LHCN-M2 (cell line): ENCODE measurements at regions not wholly inside any gene's neighbourhood (a gene's known extent, or its start where the extent isn't known, plus 50 kb on each side); places are given as distances from the start of the nearest gene placed in this dataset.
"Not testable (repeated sequence)": the region's sequence is repeated elsewhere in the genome, so short reads cannot be mapped to it uniquely, and the experiment has no call there.

ENCODE experiments used
- DNase-seq: peaks from one replicate; pipeline ENCODE4 v3.0.0-alpha.2; 2012; ENCODE audit warnings: low read depth

DNA sequence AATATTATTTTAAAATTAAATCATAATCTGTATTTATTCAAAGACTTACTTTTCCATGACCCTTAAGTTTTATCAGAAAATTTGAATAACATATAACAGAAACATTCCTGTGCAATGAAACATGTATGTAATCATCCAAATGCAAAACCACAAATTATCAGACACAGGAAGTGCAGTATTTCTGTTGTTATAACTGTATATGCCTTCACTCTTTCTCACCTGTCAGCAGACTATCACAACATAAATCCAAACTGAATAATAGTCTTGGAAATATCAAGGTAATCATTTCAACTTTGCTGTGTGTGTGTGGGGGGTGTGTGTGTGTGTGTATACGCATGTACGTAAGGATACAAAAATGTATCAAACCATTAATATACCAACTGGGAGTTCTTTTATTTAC lies 285.9 kb downstream of the SLC7A11 start:
- no peak for DNase-seq

DNA sequence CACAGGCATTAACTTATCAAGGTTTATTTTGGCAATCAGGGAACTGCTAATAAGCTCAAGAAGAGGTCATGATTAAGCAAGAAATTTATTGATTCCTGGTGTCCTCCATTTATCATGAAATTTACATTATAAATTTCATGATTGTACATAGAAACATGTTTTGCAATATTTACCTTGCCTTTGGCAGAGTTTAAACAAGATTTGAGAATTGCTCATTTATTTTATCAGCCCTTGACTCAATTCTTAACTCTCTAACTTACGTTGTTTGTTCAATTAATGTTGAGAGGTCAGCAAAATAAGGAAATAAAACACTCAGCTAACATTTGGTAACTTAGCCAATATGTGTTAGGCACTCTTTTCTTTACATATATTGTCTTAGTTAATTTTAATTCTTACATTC lies 286.6 kb downstream of the SLC7A11 start:
- DNase-seq: no peak

DNA sequence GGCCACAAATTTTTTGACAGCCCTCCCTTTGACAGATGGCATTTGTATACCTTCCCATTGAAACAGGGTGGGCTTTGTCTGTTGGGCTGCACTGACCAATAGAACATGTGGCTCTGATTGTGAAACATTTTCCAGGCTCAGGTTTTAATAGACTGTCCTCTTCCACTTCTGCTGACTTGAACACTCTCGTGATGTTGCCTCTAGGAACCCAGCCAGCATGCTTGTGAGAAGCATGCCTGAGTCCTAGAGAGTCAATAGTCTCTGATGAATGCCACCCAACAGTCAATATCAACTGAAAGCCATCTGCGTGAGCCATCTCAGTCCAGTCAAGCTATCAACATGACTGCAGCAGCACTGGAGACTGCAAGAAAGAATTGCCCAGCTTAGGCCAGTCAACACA lies 290.0 kb downstream of the SLC7A11 start:
- DNase-seq: no peak

DNA sequence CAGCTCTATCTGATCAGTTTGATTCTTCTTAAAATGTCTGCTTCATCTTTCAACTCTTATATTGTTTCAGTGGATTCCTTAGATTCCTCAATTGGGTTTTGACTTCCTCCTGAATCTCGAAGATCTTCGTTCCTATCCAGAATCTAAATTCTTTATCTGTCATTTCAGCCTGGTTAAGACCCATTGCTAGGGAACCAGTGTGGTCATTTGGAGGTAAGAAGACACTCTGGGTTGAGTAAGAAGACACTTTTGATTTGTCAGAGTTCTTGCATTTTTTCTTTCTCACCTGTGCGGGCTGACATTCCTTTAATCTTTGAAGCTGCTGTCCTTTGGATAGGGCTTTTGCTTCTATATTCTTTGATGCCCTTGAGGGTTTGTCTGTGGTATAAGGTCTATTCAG lies 291.9 kb downstream of the SLC7A11 start:
- DNase-seq: no peak

DNA sequence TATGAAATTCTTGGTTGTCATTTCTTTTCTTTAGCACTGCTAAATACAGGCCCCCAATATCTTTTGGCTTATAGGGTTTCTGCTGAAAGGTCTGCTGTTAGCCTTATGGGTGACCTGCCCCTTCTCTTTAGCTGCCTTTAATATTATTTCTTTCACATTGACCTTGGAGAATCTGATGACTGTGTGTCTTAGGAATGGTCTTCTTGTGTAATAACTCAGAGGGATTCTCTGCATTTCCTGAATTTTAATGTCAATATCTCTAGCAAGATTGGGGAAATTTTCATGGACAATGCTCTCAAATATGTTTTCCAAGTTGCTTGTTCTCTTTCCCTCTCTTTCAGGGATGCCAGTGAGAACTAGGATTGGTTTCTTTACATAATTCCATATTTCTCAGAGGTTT lies 292.4 kb downstream of the SLC7A11 start:
- DNase-seq: no peak

DNA sequence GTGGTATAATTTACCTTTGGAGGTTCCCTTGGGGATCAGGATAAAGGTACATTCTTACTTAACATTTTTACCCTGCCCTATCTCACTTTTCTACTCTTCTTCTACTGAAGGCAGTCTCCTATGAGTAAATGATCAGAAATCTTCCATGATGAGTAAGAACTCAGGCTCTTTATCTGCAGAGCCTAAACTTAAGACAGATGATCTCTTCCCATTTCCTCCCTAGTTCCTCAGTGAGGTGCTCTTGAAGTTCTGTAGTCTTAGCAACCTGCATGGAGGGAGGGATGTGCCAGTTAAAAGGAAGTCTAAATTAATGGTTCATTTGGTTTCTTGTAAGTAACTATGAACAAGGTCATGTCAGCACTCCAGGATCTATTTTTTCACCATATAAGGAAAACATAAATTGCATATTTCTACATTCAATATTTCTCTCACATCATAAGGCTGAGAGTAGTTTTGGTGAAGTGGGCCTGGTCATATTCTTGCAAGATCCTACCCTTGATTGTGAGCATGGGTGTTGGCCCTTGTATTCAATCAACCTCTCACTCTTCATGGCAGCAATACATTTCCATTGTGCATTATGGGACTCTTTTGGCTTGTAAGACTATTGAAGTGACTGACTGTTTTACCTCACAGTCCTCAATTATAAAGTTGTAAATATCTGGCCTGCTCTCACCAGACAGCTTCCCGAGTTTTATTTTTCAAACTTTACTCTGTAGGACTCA lies 295.5 kb downstream of the SLC7A11 start:
- no peak for DNase-seq

DNA sequence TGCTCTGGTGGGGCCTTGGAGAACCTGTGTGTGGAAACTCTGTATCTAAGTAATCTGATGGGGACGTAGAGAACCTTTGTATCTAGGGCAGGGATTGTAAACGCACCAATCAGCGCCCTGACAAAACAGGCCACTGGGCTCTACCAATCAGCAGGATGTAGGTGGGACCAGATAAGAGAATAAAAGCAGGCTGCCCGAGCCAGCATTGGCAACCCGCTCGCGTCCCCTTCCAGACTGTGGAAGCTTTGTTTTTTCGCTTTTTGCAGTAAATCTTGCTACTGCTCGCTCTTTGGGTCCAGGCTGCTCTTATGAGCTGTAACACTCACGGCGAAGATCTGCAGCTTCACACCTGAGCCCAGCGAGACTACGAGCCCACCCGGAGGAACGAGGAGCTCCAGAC lies 299.3 kb downstream of the SLC7A11 start:
- DNase-seq: not testable (repeated sequence)

DNA sequence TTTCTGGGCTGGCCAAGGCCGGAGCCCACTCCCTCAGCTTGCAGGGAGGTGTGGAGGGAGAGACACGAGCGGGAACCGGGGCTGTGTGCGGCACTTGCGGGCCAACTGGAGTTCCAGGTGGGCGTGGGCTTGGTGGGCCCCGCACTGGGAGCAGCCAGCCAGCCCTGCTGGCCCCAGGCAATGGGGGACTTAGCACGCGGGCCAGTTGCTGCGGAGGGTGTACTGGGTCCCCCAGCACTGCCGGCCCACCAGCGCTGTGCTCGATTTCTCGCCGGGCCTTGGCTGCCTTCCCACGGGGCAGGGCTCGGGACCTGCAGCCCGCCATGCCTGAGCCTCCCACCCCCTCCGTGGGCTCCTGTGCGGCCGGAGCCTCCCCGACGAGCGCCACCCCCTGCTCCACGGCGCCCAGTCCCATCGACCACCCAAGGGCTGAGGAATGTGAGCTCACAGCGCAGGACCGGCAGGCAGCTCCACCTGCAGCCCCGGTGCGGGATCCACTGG lies 300.1 kb downstream of the SLC7A11 start:
- DNase-seq: not testable (repeated sequence)

DNA sequence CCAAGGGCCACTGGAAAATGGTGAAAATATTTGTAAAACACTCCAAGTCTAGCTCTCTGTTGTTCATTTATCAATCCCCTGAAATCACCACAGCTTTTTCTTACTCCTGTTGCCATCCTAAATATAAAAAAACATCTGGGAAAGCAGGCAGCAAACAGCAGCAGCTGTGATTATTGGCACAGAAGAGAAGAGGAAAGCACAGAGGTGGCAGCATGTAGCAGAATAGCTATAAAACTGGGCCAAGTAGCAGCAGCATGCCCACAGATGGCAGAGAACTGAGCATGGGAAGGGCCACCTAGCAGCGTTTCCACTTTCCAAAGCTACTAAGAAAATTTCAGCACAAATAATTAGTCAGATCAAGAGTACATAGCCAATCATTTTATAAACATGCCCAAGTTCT lies 307.2 kb downstream of the SLC7A11 start:
- peak; percentile 23 for DNase-seq

DNA sequence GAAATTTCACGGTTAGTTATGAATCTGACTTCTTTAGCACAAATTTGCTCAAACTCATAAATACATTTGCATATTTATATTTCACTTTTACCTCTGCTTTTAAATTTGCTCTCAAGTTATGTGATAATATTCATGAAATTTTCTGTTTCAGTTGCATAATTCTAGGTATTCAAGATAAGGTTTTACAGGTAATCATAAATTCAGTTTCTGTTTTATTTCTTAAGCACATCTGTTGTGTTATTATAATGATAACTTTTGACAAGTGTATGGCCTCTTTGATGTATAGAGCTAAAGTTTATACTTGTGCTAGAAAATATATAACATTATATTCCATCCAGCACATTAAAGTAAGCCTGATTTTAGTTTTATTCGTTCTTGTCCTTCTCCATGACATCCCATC lies 308.1 kb downstream of the SLC7A11 start:
- no peak for DNase-seq

DNA sequence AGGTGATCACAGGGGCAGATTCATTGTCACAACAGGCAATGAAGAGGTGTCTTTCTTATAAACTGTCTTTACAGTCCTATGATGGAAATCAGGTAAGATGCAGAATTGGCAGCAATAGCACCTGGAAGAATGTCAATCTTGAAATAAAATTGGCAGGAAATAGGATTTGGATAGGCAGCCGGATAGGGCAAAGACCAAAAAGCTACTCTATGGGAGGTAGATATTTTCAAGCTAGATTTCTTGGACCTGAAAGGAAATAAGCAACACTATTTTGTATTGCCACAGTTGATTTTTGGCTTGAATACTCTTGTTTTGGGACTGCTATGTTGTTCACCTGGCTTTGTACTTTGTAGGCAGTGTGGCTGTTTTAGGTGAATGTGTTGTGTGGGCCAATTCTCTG lies 314.2 kb downstream of the SLC7A11 start:
- no peak for DNase-seq

DNA sequence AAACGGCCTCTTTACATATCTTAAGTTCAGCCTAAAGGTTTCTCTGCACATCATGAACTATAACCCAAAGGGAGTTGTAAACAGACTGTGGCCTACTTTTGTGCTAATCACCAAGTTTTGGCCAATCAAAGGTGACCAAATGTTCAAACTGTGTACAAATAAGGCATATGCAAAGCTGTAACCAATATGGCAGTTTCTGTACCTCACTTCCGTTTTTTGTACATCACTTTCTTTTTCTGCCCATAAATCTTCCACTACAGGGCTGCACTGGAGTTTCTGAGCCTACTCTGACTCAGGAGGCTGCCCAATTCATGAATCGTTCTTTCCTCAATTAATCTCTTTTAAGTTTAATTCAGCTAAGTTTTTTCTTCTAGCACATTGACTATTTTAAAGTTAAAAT lies 318.7 kb downstream of the SLC7A11 start:
- no peak for DNase-seq

DNA sequence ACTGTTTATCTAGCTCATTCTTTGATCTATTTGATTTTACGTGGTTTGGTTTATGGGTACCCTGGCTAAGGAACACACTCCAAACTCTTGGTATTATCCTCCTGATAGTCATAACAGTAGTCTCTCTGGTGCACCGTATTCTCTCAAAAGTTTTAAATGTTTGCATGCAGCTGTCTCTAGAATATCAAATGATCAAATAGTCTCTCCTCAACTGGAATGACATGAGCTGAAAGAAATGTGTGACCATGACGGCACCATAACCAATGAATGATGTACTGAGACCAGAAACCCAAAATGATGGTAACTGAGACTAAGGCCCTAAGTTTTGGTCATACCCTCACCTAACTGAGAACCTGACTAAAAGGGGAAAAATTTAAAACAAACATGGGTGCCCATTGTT lies 319.4 kb downstream of the SLC7A11 start:
- DNase-seq: peak; percentile 70

DNA sequence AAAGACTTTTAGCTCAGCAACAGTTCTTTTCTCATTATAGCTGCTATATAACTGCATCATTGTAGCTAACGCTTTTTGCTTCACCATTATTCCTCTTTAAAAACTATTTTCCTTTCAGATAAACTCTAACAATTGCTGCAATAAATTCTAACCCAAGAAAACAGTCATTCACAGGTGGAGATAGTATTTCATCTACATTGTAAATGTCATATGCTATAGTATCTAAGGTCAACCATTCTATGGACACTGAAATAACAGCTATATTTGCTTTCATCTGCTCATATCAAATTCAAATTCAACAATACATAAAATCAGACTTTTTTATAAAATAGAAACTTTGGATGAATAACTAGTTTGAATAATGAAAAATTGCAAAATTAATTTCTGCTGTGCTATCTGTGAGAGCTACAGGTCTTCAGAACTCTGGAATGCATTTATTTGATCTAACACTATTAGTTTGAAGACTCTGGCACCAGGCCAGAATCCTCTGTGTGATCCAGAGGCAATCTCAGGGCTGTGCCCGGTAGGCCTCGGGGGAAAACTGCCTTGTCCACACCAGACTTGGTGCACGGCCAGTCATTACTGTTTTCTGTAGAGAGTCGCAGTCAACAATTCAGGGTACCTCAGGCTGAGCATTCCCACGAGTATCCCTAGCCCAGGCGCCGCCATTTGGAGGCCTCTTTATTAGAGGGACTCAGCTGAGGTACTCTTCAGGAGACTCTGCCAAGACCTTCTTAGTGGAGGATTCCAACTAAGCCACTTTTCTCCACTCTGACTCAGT lies 332.4 kb downstream of the SLC7A11 start:
- no peak for DNase-seq

DNA sequence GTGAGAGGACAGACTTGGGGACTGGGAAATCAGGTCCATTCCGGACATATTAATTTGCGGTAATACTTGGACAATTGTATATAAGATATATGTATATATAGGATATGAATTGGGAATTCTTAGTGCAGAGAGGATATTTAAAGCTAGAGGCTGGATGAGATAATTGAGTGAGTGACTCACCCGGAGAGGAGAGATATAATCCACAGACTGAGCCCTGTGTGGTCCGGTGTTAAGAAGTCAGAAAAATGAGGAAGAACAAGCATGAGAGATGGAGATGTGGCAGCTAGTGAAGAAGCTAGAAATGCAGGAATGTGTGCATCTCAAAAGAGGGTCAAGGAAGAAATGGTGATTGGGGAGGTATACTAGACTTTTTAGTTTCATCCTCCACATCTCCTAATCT lies 336.2 kb downstream of the SLC7A11 start:
- no peak for DNase-seq

DNA sequence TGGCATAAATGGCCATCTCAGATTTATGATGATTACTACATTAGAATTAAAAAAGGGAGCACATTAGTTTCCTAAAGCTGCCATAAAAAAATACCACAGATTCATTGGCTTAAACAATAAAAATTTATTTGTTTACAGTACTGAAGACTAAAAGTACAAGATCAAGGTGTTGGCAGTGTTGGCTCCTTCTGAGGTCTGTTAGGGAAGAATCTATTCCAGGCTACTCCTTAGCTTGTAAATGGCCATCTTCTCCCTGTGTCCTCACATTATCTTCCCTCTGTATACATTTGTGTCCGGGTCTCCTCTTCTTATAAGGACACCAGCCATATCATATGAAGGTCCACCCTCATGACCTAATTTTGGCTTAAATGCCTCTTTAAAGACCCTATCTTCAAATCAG lies 341.0 kb downstream of the SLC7A11 start:
- no peak for DNase-seq

DNA sequence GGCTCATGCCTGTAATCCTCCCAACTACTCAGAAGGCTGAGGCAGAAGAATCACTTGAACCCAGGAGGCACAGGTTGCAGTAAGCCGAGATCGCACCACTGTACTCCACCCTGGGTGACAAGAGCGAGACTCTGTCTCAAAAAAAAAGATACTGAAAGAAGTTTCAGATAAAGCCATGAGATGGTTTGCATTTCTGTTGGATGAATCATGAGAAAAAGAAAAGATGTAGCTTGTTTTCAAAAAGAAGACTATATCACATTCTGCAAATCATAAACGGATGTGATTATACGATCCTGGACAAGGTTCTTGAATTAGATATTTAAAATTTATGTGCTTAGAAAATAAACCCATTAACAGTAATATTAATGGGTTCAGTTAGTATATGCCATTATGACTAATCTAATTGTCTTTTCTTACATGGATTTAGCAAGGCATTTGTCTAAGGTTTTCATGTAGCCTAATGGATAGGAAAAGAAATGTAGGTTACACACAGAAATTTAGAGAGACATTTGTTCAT lies 345.9 kb downstream of the SLC7A11 start:
- peak; percentile 17 for DNase-seq

DNA sequence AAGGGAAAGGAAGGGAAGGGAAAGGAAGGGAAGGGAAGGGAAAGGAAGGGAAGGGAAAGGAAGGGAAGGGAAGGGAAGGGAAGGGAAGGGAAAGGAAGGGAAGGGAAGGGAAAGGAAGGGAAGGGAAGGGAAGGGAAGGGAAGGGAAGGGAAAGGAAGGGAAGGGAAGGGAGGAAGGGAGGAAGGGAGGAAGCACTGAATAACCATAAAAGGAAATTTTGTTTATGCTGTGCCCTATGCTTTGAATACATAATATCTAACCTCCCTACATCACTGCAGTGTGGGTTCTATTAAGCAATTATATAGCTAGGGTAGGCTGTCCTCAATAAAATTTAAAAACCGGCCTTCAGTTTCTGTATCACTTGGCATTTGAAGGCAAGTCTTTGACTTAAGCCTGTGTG lies 346.6 kb downstream of the SLC7A11 start:
- not testable (repeated sequence) for DNase-seq

DNA sequence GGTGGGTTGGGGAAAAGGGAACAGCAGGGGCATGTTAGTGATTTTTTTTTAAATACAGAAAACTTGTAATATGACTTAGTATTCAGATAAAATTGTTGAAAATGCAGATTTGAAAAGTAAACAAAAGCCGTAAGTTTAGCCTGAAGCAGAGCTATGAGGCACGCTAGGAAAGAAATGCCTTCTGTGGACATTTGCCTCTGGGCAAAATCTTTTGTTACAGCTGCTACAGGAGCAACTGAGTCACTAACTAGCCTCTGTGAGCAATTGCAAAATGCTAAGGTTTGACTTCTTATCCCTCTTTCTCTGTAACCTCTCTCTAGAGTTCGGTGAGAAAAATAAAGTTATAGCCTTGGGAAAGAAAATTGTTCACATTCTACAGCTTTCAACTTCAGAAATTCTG lies 350.0 kb downstream of the SLC7A11 start:
- DNase-seq: no peak

DNA sequence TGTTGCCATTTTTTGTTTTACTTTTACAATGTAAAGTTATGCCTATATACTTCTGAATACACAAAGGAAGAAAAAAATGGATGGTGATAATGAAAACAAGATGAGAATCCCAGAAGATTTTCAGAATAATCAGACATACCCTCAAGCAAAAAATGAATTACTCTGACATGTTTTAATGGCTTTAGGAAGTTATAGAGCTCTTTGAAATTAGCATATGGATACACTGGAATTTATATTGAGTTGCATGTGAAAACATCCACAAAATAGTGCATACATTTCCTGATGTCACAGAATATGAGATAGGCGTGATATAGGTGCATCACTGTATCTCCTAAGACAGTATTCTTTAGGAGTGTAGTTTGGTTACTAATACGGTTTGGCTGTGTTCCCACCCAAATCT lies 351.3 kb downstream of the SLC7A11 start:
- DNase-seq: no peak

DNA sequence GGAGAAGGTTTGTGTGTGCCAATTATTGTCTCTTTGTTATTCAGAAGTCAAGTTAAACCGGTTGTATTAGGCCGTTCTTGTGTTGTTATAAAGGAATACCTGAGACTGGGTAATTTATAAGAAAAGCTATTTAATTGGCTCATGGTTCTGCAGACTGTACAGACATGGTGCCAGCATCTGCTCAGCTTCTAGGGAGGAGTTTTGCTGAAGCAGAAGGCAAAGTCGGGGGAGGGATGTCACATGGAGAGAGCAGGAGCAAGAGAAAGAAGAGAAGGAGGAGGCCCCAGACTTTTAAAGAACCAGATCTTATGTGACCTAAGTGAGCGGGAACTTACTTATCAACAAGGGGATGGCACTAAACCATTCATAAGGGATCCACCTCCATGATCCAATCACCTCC lies 349.3 kb upstream of the PCDH18 start:
- no peak for DNase-seq

DNA sequence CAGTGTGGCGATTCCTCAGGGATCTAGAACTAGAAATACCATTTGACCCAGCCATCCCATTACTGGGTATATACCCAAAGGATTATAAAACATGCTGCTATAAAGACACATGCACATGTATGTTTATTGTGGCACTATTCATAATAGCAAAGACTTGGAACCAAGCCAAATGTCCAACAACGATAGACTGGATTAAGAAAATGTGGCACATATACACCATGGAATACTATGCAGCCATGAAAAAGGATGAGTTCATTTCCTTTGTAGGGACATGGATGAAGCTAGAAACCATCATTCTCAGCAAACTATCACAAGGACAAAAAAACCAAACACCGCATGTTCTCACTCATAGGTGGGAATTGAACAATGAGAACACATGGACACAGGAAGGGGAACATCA lies 335.8 kb upstream of the PCDH18 start:
- DNase-seq: not testable (repeated sequence)

DNA sequence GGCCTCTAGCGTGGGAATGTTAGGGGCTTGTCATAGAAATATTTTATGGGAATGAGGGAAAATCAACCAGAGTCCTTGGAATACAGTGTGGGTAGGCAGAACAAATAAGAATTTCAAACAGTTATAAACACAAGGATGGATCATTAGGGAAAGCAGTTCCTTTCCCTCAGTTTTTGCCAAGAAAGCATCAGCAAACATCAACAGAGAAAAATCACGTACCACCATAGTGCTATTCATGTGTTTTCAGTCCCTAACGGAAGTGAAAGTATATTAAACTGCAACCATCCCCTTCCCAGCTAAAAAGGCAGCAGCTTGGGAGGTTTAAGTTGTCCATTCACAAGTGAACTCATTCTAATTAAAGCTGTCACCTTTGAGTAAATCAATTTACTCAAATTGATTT lies 334.4 kb upstream of the PCDH18 start:
- no peak for DNase-seq
